CD8-positive, alpha-beta memory T cell (primary cell): ENCODE measurements at regions not wholly inside any gene's neighbourhood (a gene's known extent, or its start where the extent isn't known, plus 50 kb on each side); places are given as distances from the start of the nearest gene placed in this dataset.

Source experiments
- CTCF ChIA-PET: fragments of 350-600 bp; sonication (Branson Sonifier 250); formaldehyde crosslinking; loops from one replicate; lab custom pipeline; 2021; ENCODE audit warnings: antibody characterized with exemption; lab: Charles Lee
- POLR2A ChIA-PET: fragments of 350-600 bp; sonication (Branson Sonifier 250); formaldehyde crosslinking; loops from one replicate; lab custom pipeline; 2021; ENCODE audit warnings: antibody characterized with exemption; lab: Charles Lee
- DNase-seq, 5 donors: peaks; one replicate each; pipeline versions ENCODE4 v3.0.0 to v3.0.0-alpha.2; 2020 to 2022; ENCODE audit warnings: mixed read lengths in 1 of 5
- H3K27ac ChIP-seq: one replicate; pipeline ENCODE4 v1.7.0; 2013; ENCODE audit warnings: low read depth, mild to moderate bottlenecking, low read length, moderate library complexity
- H3K27me3 ChIP-seq: 2 replicates; pipeline ENCODE4 v1.7.0; 2013; ENCODE audit warnings: low read length, mild to moderate bottlenecking; ENCODE audit not compliant: insufficient read depth, poor library complexity, severe bottlenecking
- H3K36me3 ChIP-seq: 2 replicates; pipeline ENCODE4 v1.7.0; 2013; ENCODE audit warnings: mild to moderate bottlenecking, low read length, moderate library complexity; ENCODE audit not compliant: insufficient read depth
- H3K4me1 ChIP-seq: 2 replicates; pipeline ENCODE4 v1.7.0; 2013; ENCODE audit warnings: mild to moderate bottlenecking, low read length, moderate library complexity; ENCODE audit not compliant: insufficient read depth
- H3K4me3 ChIP-seq: 2 replicates; pipeline ENCODE4 v1.7.0; 2013; ENCODE audit warnings: mild to moderate bottlenecking, low read length
- H3K9me3 ChIP-seq: 2 replicates; pipeline ENCODE4 v1.7.0; 2013; ENCODE audit warnings: mild to moderate bottlenecking, low read length
- H3K27ac Mint-ChIP-seq, 8 donors: one replicate each; pipeline ENCODE4 v1.8.0; 2020 to 2021; ENCODE audit warnings: mixed read lengths in 8 of 8, mild to moderate bottlenecking in 6 of 8, inconsistent platforms in 3 of 8, moderate library complexity in 3 of 8
- H3K27me3 Mint-ChIP-seq, 2 donors: one replicate each; pipeline ENCODE4 v1.8.0; 2020 to 2021; ENCODE audit warnings: mixed read lengths in 2 of 2, mild to moderate bottlenecking in 1 of 2, moderate library complexity in 1 of 2
- H3K36me3 Mint-ChIP-seq, 3 donors: one replicate each; pipeline ENCODE4 v1.8.0; 2020 to 2021; ENCODE audit warnings: mixed read lengths in 3 of 3, inconsistent platforms in 1 of 3, mild to moderate bottlenecking in 1 of 3
- H3K4me1 Mint-ChIP-seq, 3 donors: one replicate each; pipeline ENCODE4 v1.8.0; 2020 to 2021; ENCODE audit warnings: mixed read lengths in 3 of 3, inconsistent platforms in 1 of 3, mild to moderate bottlenecking in 1 of 3
- H3K4me3 Mint-ChIP-seq, 7 donors: one replicate each; pipeline ENCODE4 v1.8.0; 2020 to 2021; ENCODE audit warnings: mixed read lengths in 7 of 7, mild to moderate bottlenecking in 6 of 7, moderate library complexity in 4 of 7, inconsistent platforms in 2 of 7
- H3K9me3 Mint-ChIP-seq, 5 donors: one replicate each; pipeline ENCODE4 v1.8.0; 2020 to 2022; ENCODE audit warnings: mixed read lengths in 5 of 5, mild to moderate bottlenecking in 3 of 5, moderate library complexity in 2 of 5, inconsistent platforms in 1 of 5

DNA sequence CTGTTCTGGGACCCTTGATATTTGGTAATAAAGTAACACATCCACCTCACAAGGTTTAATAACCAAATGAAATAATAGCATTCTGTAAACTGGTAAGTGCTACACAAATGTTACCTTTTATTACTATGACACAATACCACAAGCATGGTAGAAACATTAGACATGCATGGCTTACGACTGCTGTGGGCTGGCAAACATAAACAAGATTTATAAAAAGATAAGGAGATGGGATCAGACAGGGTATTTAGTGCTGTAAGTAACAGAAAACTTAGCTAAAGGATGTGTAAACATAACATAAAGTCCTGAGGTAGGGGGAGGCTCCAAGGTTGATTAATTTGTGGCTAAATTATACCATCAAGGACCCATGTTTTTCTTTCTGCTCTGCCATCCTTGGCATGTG lies 212.6 kb downstream of the BARHL2 start:
- H3K4me3 ChIP-seq: no peak overlapping the region
- no peaks in the 10 kb centered on the region for H3K9me3 ChIP-seq
- Mint-ChIP-seq H3K4me3 (no peak overlapping the region), H3K27me3 (peaks cover 0 to 6% of the 10 kb centered on the region in 2 donors), H3K4me1 (no peaks in the 10 kb centered on the region), H3K9me3 (peaks cover 0 to 3% (median 0%) of the 10 kb centered on the region in 5 donors), H3K27ac (no peak overlapping the region), H3K36me3 (no peaks in the 10 kb centered on the region)
- no peaks in the 10 kb centered on the region for H3K36me3 ChIP-seq
- no peak overlapping the region for H3K27ac ChIP-seq
- no peak for DNase-seq
- ChIA-PET POLR2A (no interaction called here), CTCF (no interaction called here)
- H3K4me1 ChIP-seq: no peaks in the 10 kb centered on the region
- H3K27me3 ChIP-seq: no peaks in the 10 kb centered on the region

DNA sequence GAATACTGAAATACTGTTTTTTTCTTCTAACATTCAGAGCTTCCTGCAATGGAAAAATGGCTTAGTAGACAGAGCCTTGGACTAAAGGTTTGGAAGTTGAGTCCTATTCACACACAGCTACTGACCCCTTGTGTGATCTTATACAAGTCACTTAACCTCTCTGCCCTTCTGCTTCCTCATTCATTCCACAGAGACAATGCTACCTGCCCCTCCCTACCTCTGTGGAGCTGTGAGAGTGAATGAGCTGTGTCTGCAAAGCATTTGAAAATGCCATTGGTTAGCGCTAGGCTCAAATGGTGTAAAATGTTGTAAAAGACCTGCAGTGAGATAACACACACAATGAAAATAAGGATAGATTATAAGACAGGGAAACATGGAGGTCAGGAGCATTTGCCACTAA lies 214.4 kb downstream of the BARHL2 start:
- H3K36me3 ChIP-seq: no peaks in the 10 kb centered on the region
- Mint-ChIP-seq H3K27ac (peak overlapping the region in 1 of 8 donors; percentile 29), H3K36me3 (no peaks in the 10 kb centered on the region), H3K4me1 (no peaks in the 10 kb centered on the region), H3K9me3 (no peaks in the 10 kb centered on the region), H3K4me3 (no peak overlapping the region), H3K27me3 (peaks cover 0 to 9% of the 10 kb centered on the region in 2 donors)
- H3K4me1 ChIP-seq: no peaks in the 10 kb centered on the region
- H3K27me3 ChIP-seq: no peaks in the 10 kb centered on the region
- H3K27ac ChIP-seq: no peak overlapping the region
- H3K4me3 ChIP-seq: no peak overlapping the region
- H3K9me3 ChIP-seq: no peaks in the 10 kb centered on the region
- ChIA-PET POLR2A (no interaction called here), CTCF (no interaction called here)
- DNase-seq: no peak

DNA sequence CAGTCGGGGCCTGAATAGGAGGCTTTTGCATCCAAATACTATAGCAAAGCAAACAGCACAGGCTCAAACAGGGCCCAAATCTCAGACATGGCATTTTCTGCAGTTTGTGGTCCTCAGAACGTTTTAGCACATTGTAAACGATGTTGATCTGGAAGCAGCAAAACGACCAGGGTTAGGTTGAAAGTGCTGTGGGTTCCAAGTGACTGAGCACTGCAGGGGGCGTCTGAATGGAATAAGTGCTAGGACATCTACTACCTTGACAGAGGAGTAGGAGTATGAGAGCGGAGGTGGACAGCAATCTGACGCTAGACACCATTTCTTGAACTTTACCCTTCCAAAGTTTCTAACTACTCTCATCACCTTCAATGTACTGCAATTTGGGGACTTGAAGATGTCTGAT lies 214.9 kb downstream of the BARHL2 start:
- no peaks in the 10 kb centered on the region for H3K9me3 ChIP-seq
- no peaks in the 10 kb centered on the region for H3K4me1 ChIP-seq
- ChIA-PET POLR2A (no interaction called here), CTCF (no interaction called here)
- Mint-ChIP-seq H3K27ac (no peak overlapping the region), H3K27me3 (peaks cover 0 to 6% of the 10 kb centered on the region in 2 donors), H3K36me3 (no peaks in the 10 kb centered on the region), H3K4me3 (no peak overlapping the region), H3K4me1 (no peaks in the 10 kb centered on the region), H3K9me3 (no peaks in the 10 kb centered on the region)
- no peaks in the 10 kb centered on the region for H3K36me3 ChIP-seq
- no peak for DNase-seq
- no peak overlapping the region for H3K27ac ChIP-seq
- H3K27me3 ChIP-seq: no peaks in the 10 kb centered on the region
- no peak overlapping the region for H3K4me3 ChIP-seq

DNA sequence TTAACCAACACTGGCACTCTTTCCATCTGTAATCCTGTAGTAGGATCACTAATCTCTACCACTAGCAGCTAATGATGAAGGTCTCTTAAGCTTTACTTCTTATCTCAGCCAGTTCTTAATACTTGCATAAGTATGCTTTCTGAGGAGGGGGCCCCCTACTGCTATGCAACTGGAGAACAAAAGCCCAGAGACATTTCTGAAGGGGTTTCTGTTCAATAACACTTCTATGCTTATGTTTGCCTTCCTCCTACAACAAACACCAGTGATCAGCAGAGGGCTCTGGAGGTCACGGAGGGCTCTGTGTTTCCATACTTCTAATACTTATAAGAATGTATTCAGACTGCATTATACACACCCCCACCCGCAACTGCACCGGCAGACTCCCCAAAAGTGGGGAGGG lies 215.8 kb downstream of the BARHL2 start:
- H3K36me3 Mint-ChIP-seq: no peaks in the 10 kb centered on the region
- CTCF ChIA-PET: no interaction called here
- Histone ChIP-seq H3K4me3 (no peak overlapping the region), H3K9me3 (no peaks in the 10 kb centered on the region), H3K27ac (no peak overlapping the region), H3K36me3 (no peaks in the 10 kb centered on the region), H3K27me3 (no peaks in the 10 kb centered on the region), H3K4me1 (no peaks in the 10 kb centered on the region)
- no peaks in the 10 kb centered on the region for H3K9me3 Mint-ChIP-seq
- H3K4me3 Mint-ChIP-seq: no peak overlapping the region
- no peak for DNase-seq
- peaks cover 0 to 6% of the 10 kb centered on the region in 2 donors for H3K27me3 Mint-ChIP-seq
- no peaks in the 10 kb centered on the region for H3K4me1 Mint-ChIP-seq
- POLR2A ChIA-PET: no interaction called here
- no peak overlapping the region for H3K27ac Mint-ChIP-seq

DNA sequence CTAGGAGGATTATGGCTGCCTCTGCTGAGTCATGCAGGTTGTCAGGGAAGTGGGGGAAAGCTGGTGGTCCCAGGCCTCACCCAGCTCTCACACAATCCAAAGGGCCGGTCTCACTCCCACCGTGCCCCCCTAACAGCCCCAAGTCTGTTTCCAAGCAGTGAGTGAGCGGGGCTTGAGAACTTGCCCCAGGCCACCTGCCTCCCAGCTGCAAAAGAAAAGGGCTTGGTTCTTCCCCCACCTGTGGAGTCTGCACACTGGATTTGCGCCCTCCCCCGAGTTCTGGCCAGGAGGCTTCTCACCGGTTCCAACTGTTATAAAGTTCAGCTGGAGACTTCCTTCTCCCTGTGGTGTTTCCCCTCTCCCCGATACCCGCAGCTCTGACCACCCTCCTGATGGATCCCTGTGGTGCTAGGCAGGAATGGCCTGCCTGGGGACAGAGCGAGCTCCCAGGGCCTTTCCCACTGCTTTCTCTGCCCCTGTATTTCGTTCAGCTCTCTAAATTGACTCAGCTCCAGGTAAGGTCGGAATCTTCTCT lies 222.3 kb downstream of the BARHL2 start:
- Mint-ChIP-seq H3K9me3 (peaks cover 0 to 12% (median 0%) of the 10 kb centered on the region in 5 donors), H3K27me3 (peaks cover 7 to 19% of the 10 kb centered on the region in 2 donors), H3K36me3 (no peaks in the 10 kb centered on the region), H3K4me3 (no peak overlapping the region), H3K27ac (no peak overlapping the region), H3K4me1 (no peaks in the 10 kb centered on the region)
- H3K27ac ChIP-seq: no peak overlapping the region
- no peaks in the 10 kb centered on the region for H3K9me3 ChIP-seq
- H3K36me3 ChIP-seq: no peaks in the 10 kb centered on the region
- no peaks in the 10 kb centered on the region for H3K4me1 ChIP-seq
- POLR2A ChIA-PET: no interaction called here
- H3K4me3 ChIP-seq: no peak overlapping the region
- DNase-seq: no peak
- CTCF ChIA-PET: no interaction called here
- no peaks in the 10 kb centered on the region for H3K27me3 ChIP-seq

DNA sequence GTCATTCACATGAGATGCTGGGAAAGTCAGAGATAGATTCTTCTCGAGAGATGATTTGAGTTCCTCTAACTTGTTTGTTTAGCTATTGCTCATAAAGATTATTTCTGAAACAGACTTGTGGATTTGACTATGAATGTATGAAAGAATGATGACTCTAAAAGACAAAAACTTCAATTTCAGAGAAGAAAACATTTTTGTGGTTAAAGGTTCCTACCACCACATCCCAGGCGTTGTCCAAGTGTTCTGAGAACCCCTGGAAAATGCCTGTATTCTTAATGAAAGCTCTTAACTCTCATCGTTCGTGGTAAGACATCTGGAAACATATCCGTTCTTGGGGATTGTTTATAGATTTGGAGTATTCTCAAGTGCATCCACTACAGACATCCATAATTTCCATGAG lies 228.7 kb downstream of the BARHL2 start:
- Mint-ChIP-seq H3K4me1 (no peaks in the 10 kb centered on the region), H3K27ac (no peak overlapping the region)

DNA sequence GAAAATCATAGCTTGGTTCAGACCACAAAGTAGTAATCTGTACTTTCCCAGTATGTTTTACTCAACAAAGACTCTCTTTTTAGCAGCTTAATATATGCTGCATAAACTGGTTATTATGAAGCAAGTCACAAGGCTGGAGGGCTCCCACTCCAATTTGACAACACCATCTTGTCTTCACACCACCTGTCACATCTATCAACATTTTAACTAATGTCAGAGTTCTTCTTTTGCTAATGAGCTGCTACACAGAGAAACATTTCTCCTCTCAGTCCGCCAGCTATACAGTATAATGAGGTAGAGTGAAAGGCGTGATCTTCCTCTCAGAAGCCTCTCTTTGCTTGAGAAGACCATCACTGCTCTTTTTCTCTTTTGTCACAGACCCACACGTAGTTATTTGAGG lies 230.1 kb downstream of the BARHL2 start:
- Histone ChIP-seq H3K4me1 (no peaks in the 10 kb centered on the region), H3K27ac (no peak overlapping the region), H3K9me3 (no peaks in the 10 kb centered on the region), H3K36me3 (no peaks in the 10 kb centered on the region), H3K4me3 (no peak overlapping the region), H3K27me3 (no peaks in the 10 kb centered on the region)
- Mint-ChIP-seq H3K4me3 (no peak overlapping the region), H3K36me3 (no peaks in the 10 kb centered on the region), H3K27ac (no peak overlapping the region), H3K9me3 (peaks cover 0 to 6% (median 0%) of the 10 kb centered on the region in 5 donors), H3K4me1 (no peaks in the 10 kb centered on the region), H3K27me3 (no peaks in the 10 kb centered on the region)
- CTCF ChIA-PET: no interaction called here
- no peak for DNase-seq
- POLR2A ChIA-PET: no interaction called here

More for the DNA sequence above, 228.7 kb downstream of the BARHL2 start:
- Histone ChIP-seq H3K27ac (no peak overlapping the region), H3K4me1 (no peaks in the 10 kb centered on the region), H3K9me3 (no peaks in the 10 kb centered on the region), H3K27me3 (no peaks in the 10 kb centered on the region), H3K4me3 (no peak overlapping the region), H3K36me3 (no peaks in the 10 kb centered on the region)
- ChIA-PET POLR2A (no interaction called here), CTCF (no interaction called here)
- Mint-ChIP-seq H3K27me3 (peaks cover 2 to 4% of the 10 kb centered on the region in 2 donors), H3K36me3 (no peaks in the 10 kb centered on the region), H3K9me3 (peaks cover 0 to 8% (median 0%) of the 10 kb centered on the region in 5 donors), H3K4me3 (no peak overlapping the region)
- no peak for DNase-seq

DNA sequence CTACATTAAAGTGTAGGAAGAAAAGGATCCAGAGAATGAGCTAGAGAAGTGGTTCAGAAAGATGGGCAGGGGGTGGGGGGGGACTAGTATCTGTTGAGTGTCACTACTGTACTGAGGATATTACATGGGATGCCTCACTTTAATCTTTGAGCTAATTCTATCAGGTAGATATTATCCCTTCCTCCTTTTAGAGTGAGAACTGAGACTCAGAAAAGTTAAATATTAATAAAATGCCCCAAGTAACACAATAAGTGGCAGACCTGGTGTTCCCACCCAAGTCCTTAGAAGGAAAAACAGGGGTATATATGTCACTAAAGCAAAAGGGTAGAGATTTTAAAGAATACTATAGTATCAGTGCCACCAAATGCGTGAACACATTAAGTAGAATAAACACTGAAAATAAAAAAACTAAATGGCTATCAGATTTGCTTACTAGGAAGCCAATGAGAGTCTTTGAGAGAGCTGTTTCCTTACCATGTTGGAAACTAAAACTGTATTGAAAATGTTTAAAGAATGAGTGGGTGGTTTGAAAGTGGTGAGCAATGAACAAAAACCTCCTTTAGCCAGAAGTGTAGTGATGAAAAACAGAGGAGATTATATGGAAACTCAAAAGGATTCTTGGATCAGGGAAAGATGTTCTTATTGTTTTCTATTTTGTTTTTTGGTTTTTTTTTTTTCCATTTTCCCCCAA lies 230.8 kb downstream of the BARHL2 start:
- POLR2A ChIA-PET: no interaction called here
- Histone ChIP-seq H3K4me1 (no peaks in the 10 kb centered on the region), H3K9me3 (no peaks in the 10 kb centered on the region), H3K4me3 (no peak overlapping the region), H3K36me3 (no peaks in the 10 kb centered on the region), H3K27me3 (no peaks in the 10 kb centered on the region), H3K27ac (no peak overlapping the region)
- peaks cover 0 to 2% (median 0%) of the 10 kb centered on the region in 5 donors for H3K9me3 Mint-ChIP-seq
- CTCF ChIA-PET: no interaction called here
- H3K4me1 Mint-ChIP-seq: no peaks in the 10 kb centered on the region
- no peak overlapping the region for H3K27ac Mint-ChIP-seq
- no peak overlapping the region for H3K4me3 Mint-ChIP-seq
- no peak for DNase-seq
- H3K36me3 Mint-ChIP-seq: no peaks in the 10 kb centered on the region
- no peaks in the 10 kb centered on the region for H3K27me3 Mint-ChIP-seq
